ENCODE measurements at regions not wholly inside any gene's neighbourhood (a gene's known extent, or its start where the extent isn't known, plus 50 kb on each side); places are given as distances from the start of the nearest gene placed in this dataset.

DNA sequence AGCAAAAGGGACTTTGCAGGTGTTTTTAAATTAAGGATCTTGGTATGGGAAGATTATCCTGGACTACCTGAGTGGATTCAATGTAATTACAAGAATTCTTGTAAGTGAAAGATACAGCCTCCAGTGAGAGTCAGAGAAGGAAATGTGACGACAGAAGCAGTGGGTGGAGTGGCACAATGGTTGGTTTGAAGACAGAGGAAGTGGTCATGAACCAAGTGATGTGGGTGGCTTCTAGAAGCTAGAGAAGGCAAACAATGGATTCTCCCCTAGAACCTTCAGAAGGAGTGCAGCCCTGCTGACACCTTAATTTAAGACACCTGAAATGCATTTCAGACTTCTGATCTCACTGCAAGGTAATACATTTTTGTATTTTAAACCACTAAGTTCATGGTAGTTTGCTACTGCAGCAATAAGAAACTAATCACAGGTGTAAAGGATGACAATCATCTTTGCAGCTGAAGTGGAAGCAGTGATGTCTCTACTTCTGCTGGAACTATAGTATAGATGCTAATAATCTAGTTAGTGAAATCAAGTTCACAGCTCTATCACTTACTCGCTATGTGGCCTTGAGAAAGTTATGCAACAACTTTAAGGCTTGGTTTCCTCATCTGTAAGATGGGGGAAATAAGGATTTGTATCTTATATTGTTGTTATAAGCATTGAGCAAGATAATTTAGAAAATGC, 403.4 kb upstream of the SUCLG2 start (continued):
- no peak for TF ChIP-seq RBBP5 (IDR thresholded peaks at IDR 0.05; ENCODE audit: borderline replicate concordance, low read depth, low read length)
- no peak for TF ChIP-seq SRF (IDR thresholded peaks at IDR 0.05; ENCODE audit: low read depth, low read length)
- TF ChIP-seq CREB1 (IDR thresholded peaks at IDR 0.05): no peak
